HEK293 (cell line): ENCODE measurements at regions not wholly inside any gene's neighbourhood (a gene's known extent, or its start where the extent isn't known, plus 50 kb on each side); places are given as distances from the start of the nearest gene placed in this dataset.

Experiments used
- CTCF ChIP-seq: fragments of 450-650 bp; formaldehyde crosslinking; IDR thresholded peaks from 2 replicates; pipeline ENCODE4 v1.5.1; 2016; ENCODE audit warnings: missing biosample characterization, missing genetic modification characterization
- MZF1 ChIP-seq: fragments of 450-650 bp; formaldehyde crosslinking; IDR thresholded peaks from 2 replicates; pipeline ENCODE4 v1.5.1; 2017; ENCODE audit warnings: missing biosample characterization, missing genetic modification characterization, borderline replicate concordance
- REPIN1 ChIP-seq: fragments of 450-650 bp; formaldehyde crosslinking; IDR thresholded peaks from 2 replicates; pipeline ENCODE4 v1.5.1; 2017; ENCODE audit warnings: missing biosample characterization, missing genetic modification characterization, low read depth
- ZNF292 ChIP-seq: fragments of 450-650 bp; formaldehyde crosslinking; IDR thresholded peaks from 2 replicates; pipeline ENCODE4 v1.5.1; 2016; ENCODE audit warnings: low read depth, missing biosample characterization, missing genetic modification characterization, borderline replicate concordance
- ZNF510 ChIP-seq: fragments of 450-650 bp; formaldehyde crosslinking; IDR thresholded peaks from 2 replicates; pipeline ENCODE4 v1.5.1; 2018; ENCODE audit warnings: mild to moderate bottlenecking, missing genetic modification characterization, missing biosample characterization; ENCODE audit not compliant: insufficient replicate concordance

GRCh38 chrX:49762175-49762720 lies 66.5 kb upstream of the PAGE1 start:
- TF ChIP-seq CTCF (no peak), MZF1 (tag by site-specific recombination) (no peak), REPIN1 (tag by site-specific recombination) (no peak), ZNF510 (tag by site-specific recombination) (no peak), ZNF292 (tag by site-specific recombination) (no peak)
